COLO668 (cell line): ENCODE measurements at regions not wholly inside any gene's neighbourhood (a gene's known extent, or its start where the extent isn't known, plus 50 kb on each side); places are given as distances from the start of the nearest gene placed in this dataset.
"Not testable (repeated sequence)": the region's sequence is repeated elsewhere in the genome, so short reads cannot be mapped to it uniquely, and the experiment has no call there.

ENCODE experiments used
- DNase-seq: peaks from one replicate; lab custom pipeline; 2025; ENCODE audit not compliant: unreplicated experiment; lab: John Stamatoyannopoulos, UW

GRCh38 chr4:81375745-81376144, 96.0 kb downstream of the RASGEF1B start:
- DNase-seq: no peak

- DNase-seq: no peak
Observed at GRCh38 chr4:81369886-81370285, 101.8 kb downstream of the RASGEF1B start.

- no peak for DNase-seq
Observed at GRCh38 chr4:81366779-81367178, 104.9 kb downstream of the RASGEF1B start.

GRCh38 chr4:81360737-81361136, 111.0 kb downstream of the RASGEF1B start:
- DNase-seq: no peak

GRCh38 chr4:81359207-81359606, 112.5 kb downstream of the RASGEF1B start:
- DNase-seq: no peak

GRCh38 chr4:81358154-81358553, 113.6 kb downstream of the RASGEF1B start:
- DNase-seq: no peak

GRCh38 chr4:81356621-81357020, 115.1 kb downstream of the RASGEF1B start:
- DNase-seq: no peak

GRCh38 chr4:81355136-81355535, 116.6 kb downstream of the RASGEF1B start:
- DNase-seq: no peak

- no peak for DNase-seq
Observed at GRCh38 chr4:81353861-81354260, 117.8 kb downstream of the RASGEF1B start.

- no peak for DNase-seq
Observed at GRCh38 chr4:81352446-81352835, 119.3 kb downstream of the RASGEF1B start.

GRCh38 chr4:81351654-81352445, 119.9 kb downstream of the RASGEF1B start:
- peak; percentile 75 for DNase-seq

- no peak for DNase-seq
Observed at GRCh38 chr4:81350040-81350439, 121.7 kb downstream of the RASGEF1B start.

- no peak for DNase-seq
Observed at GRCh38 chr4:81348778-81349094, 123.0 kb downstream of the RASGEF1B start.

GRCh38 chr4:81348086-81348777, 123.5 kb downstream of the RASGEF1B start:
- DNase-seq: no peak

- no peak for DNase-seq
Observed at GRCh38 chr4:81346719-81347118, 125.0 kb downstream of the RASGEF1B start.

GRCh38 chr4:81343536-81343935, 128.2 kb downstream of the RASGEF1B start:
- no peak for DNase-seq

GRCh38 chr4:81343046-81343445, 128.0 kb upstream of the PRKG2 start:
- DNase-seq: no peak

GRCh38 chr4:81337211-81337610, 122.2 kb upstream of the PRKG2 start:
- DNase-seq: no peak

- no peak for DNase-seq
Observed at GRCh38 chr4:81335122-81335912, 120.3 kb upstream of the PRKG2 start.

- no peak for DNase-seq
Observed at GRCh38 chr4:81330018-81330417, 115.0 kb upstream of the PRKG2 start.

- no peak for DNase-seq
Observed at GRCh38 chr4:81326581-81326980, 111.6 kb upstream of the PRKG2 start.

GRCh38 chr4:81324594-81324993, 109.6 kb upstream of the PRKG2 start:
- DNase-seq: not testable (repeated sequence)
